NCI-H2196 (cell line): ENCODE measurements at regions not wholly inside any gene's neighbourhood (a gene's known extent, or its start where the extent isn't known, plus 50 kb on each side); places are given as distances from the start of the nearest gene placed in this dataset.

Experiments
- DNase-seq: peaks from one replicate; lab custom pipeline; 2025; ENCODE audit not compliant: unreplicated experiment; lab: John Stamatoyannopoulos, UW

DNA sequence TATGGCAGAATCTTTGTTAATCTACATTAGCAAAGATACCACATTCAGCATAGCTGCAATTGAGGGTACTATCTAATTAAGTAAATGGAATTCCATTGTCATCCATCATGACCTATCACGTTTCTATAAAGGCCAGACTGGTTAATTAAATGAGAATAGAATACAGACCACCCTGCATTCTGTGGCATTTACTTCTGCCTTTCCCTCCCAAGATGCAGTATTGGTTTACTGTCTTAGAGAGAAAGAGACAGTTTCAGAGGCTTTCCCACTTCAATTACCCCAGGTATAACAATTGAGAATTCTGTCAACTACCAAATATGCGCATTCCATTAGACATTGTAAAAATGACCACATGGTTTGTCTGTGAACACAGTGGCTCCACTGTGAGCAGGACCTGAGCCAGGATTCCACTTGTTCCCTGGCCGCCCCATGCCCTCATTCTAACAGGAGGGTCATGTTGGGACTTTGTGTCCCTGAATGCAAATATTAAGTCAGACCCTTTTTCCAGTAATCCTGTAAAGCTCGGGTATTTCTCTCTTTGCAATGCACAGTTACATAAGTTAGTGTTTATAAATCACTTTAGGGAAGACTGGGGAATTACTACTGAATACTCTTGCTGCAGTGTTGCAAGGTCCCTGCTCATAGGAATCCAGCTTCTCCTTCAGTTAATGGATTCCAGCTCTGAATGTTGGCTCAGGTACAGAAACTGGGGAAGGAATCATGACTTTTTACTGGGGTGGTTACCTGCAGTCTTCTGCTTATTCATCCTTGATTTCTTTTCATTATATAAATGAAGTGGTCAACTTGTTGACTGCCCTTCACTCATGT lies 261.0 kb downstream of the PDGFC start:
- no peak for DNase-seq

DNA sequence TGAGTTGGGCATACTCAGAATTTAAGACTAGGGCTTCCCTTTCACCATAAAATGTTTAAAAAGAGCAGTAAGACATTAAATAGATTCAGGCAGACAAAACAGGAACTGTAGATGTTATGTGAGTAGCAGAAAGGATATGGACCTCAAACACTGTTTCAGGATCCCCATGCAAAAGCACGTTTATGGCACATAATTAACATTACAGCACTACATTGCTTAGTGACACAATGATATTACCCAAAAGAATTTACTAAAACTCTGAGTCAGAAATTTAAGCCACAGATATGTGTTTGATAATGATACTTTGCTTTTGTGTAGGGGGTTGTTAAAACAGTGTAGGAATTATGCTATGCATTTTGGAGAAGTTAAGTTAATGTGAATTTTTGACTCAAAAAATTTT lies 266.3 kb downstream of the PDGFC start:
- no peak for DNase-seq

DNA sequence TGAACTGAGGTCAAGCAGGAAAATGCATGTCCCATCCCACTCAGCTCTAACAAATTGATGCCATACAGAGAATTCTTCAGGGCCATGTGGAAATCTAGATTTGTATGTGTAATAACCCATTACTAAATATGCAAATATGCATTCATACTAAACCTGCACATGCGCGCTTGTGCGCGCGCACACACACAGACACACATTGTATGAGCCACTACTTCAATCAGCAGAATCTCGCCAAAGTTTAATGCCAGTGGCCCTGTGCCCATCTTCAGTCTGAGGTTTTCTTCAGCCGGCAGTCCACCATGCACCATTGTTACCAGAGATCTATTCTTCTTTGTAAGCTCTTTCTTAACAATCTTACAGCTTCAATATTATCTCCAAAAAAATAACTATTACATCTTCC lies 276.4 kb downstream of the PDGFC start:
- DNase-seq, result no peak

DNA sequence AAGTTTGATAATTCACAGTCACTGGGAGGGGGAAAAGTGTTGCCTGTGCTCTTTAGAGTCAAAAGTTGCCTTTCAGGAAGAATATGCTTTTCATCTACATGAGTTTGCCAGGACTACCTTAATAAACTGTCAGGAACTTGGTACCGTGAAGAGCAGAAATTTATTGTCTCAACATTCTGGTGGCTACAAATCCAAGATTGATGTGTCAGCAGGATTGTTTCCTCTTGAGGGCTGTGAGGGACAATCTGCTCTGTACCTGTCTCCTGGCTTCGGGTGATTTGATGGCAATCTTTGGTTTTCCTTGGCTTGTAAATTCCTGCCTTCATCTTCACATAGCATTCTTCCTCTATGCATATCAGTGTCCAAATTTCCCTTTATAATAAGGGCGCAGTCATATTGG lies 277.2 kb downstream of the PDGFC start:
- DNase-seq, result no peak

DNA sequence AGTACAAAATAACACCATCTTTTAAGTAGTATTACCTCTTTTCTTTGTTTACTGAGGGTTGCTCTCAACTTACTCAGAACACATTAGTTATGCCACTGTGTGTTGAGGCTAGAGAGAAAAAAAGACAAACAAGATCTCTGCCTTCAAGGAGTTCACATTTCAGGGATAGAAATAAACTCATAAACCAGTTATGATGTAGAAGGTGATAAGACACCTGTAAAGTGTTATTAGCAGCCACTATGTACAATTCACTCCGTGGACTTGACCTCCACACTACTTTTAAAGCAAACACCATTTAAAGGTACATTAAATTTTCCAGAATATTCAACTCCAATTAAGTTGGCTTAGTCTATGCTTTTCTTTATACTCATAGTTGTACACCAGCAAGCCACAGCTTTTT lies 278.0 kb downstream of the PDGFC start:
- no peak for DNase-seq

DNA sequence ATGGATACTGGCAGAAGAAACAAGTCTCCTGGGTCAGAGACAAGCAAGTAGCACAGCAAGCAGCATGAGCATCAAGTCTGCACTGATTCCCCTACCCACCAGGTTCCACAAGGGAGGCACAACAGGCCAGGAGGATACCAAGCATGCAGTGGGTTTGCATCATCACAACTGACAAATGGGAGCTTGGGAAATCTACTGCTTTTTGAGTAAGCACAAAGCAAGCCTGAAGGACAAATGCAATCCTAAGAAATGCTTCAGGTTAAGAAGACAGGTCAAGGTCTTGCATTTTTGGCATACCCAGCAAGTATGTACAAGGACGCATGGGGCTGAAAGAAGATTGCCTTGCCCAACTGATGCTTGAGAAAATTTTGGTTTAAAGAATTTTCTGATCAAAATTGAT lies 279.6 kb downstream of the PDGFC start:
- no peak for DNase-seq

DNA sequence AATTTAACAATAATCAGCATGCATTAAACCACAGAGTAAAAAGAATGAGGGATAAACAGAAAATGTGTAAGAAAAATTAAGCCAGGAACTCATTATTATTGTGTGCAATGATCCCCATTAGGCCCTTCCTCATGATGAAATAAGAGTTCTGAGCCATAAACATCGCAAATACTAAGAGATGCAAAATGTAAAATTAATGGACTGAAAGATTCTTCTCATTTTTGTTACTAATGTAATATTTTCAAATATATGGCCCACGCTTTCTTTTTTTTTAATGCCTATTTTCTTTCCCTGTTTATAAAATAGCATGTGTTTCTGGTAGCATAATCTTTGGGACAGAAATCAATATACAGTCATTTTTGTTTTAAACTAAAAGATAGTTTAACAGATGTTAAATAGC lies 281.0 kb downstream of the PDGFC start:
- DNase-seq, result no peak

DNA sequence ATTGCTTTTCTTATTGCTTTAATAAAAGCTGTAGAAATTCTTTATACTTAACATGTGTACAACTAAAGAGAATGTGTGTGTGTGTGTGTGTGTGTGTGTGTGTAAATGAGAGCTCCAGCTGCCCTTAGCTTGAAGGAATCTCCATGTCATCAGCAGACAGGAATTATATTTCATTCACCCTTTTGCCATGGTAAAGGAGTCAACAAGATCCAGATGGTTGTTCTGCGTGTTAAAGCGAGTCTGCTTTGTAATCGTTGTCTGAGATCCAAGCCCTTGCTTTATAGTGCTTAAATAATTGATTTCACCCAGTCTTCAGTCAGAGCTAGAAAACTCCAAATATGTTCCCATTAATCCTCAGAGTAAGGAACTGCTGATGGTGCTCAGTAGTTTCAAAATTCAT lies 285.5 kb downstream of the PDGFC start:
- peak; percentile 4 for DNase-seq

DNA sequence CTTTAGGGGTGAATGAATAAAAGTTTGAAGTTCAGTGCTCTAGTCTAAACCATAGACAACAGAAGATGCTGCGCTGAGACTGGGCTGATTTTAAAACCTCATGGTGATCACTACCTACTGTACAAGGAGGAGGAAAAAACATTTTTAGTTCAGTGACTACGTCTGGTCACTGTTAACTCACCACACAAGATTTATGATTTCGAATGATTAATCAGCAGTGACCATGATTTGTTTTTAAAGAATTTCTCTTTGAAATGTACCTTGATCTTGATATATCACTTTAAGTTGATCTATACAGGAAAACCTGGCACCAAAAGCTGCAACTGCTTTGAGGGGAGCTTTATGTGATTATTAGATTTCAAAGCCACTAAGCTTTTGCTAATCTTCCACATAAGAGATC lies 286.3 kb downstream of the PDGFC start:
- no peak for DNase-seq

DNA sequence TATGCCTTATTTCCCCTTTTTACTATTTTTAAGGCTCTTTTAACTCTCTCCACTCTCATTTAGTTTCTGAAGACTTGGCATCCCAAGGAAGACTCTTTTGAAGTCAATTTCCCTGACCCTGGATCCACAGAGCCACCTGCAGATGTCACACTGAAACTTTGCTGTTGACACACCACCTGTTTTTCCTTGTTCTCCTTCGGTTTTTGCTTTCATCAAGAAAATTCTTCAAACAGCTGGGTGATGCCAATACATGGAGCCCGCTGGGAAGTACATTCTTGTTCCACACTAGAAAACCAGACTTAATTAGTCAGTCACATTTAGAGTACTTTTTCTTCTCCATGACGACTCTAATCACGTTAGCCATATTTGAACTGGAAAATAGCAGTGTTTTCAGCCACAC lies 293.9 kb downstream of the PDGFC start:
- DNase-seq, result no peak

DNA sequence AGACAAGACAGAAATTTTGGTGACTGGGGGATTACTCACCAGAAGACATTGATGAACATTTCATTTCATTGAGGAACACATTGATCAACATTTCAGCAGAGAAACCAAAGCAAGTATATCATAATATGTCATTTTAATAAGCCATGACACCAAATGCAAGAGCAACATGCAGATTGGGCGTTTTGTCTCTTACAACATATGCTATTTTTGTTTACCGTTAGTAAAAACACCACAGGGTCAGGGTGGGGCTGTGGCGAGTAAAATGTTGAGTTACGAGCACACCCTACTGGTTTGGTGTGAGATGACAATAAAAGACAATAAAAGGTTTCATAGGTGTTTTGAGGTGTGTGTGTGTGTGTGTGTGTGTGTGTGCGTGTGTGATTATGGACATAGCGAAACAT lies 294.5 kb downstream of the PDGFC start:
- DNase-seq, result no peak

DNA sequence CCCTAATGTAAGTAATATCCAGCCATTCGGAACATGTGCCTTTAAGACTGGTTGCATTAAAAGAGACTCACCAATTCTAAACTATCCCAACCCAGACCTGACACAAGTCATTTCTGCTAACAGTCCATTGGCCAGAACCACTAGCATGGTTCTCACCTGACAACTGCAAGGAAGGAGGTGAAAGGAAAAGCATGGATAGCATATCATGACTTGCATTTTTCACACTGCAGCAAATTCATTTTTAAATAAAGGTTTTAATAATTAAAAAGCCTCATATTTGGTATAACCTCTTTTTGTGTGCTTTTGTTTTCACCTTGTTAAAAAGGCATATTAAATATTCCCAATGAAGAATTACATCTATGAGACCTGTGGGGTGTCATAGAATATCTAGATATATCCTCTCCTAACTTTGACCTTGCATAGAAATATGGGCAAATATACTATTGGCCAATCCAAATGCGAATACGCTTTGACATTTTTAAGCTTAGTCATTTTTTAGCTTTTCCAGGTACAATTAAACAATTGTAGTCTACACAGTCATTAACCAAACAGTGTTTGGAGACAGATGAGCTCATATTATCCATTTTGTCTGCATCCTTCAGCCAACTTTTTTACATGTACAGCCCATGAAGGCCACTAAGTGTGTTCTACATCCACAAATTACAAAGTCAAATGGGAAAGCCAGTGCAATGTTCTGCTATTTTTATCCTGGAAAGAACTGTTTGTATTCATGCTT lies 295.3 kb downstream of the PDGFC start:
- DNase-seq, result no peak

DNA sequence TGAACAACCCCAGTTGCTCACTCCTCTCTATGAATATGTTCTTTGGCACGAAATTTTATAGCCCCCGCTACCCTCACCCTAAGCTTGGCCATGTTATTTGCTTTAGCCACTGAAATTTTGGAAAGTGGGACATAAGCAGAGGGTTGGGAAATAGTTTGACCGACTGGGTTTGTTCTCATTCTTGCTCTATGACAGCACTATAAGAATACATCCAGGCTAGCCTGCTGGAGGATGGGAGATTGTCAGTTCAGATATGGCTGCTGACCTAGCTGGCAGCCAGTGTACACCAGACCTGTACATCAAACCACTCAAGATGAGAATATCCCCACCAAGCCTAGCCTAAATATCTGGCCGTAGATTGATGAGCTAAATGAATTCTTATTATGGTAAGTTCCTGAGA lies 298.1 kb downstream of the PDGFC start:
- no peak for DNase-seq

DNA sequence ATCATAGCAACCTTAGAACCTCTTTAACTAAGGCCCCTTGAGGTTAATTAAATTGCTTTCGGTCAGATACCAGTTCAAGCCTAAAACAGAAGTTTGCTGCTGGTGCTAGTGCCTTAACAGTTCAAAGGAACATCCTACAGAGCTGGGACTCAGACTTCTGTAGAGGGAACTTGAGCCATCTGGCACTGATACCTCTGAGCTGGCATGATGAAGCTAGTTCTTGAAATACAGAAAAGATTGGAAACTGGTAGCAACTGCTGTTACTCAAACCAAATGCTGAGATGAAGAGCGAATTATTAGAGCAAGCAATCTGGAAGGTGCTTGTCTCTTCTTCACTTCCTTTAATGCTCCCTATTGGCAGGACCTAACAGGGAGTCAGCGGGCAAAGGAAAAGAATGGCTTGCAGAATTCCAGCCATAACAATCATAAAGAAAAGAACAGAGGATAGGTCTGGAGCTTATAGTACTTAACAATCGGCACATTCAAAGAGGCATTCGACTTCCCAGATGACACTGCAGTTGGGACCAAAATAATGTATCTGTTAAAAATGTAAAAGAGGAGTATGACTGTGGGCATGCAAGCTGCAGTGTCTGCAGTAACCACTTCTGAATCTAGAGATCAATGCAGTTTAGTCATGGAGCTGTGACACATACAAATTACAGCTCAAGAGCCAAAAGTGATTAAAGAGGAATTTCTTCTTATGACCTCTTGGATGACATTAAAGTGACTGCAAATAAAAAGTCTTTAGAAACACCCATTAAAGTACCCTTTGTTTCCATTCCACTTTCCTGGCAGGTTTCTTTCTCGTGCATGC lies 298.9 kb downstream of the PDGFC start:
- no peak for DNase-seq

DNA sequence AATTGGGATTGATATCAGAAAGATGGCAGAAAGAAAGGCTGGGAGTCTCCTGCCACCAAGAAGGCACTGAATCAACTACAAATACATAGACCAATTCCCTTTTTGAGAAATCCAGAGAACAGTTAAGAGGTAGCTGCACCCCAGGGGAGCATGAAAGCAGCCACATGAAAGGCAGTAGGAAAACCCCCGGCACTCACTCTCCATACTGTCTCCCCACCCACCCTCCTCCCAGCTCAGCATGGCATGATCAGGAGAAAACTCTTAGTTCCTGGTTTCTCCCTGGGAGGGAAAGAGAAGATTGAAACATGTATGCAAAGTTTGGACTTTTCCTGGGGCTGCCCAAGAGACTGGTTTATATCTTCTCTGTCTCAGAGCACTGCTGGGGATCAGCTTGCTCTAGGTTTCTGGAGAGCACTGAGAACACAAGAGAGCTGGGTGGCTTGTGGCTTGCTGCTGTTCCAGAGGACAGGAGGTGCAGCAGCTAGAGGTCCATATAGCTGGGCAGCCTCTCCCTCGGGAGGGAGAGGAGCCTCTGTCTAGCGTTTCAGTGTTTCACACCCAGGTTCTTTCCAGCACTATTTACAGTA lies 305.7 kb downstream of the PDGFC start:
- no peak for DNase-seq

DNA sequence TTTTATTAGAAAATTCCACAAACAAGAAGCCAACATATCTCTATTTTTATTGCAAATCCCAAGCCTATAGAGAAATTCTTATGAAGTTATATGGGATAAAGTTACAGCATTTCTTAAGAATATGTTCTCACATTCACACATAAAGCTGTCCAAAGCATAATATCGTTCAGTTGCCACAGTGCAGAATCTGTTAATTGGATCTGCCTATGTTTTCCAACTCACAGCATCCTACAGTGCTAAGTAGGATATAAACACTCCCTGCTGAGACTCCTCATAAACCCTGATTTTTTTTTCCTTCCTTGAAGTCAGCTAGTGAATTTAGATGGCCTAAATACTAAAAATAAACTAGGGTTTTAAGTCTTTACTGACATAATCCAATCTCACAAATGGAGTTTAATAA lies 307.9 kb downstream of the PDGFC start:
- no peak for DNase-seq

DNA sequence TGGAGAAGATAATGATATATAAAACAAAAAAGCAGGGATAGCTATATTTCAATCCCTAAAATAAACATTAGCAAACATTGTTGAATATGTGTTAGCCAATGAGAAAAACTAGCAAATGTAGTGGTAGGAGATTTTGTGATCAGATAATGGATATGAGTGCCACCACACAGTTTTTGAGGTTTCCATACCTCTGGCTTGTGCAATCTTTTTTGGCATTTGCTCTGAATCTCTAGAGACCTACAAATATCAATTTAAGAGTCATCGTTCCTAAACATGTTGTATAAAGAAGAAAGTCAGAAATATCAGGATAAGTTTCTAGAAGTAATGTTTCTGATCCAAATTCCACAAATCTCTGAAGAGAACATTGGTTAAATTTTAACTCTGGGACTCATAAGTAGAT lies 308.7 kb downstream of the PDGFC start:
- DNase-seq, result no peak

DNA sequence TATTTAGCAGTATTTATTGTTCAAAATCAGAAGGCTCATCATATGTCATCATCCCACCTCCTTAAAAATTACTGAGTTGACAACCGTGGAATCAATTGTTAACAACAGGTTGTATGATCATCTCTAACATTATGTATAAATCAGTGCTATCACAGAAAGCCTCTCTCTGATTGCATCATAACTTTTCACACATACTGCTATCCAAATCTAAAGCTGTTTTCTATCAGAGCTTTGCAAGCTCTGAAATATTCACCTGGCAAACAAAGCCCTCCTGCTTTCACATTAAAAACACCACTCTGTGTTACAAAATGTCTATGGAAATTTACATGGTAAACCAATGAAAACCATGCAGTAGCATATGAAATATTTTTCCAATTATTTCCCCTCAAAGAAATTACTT lies 310.0 kb downstream of the PDGFC start:
- DNase-seq, result no peak

DNA sequence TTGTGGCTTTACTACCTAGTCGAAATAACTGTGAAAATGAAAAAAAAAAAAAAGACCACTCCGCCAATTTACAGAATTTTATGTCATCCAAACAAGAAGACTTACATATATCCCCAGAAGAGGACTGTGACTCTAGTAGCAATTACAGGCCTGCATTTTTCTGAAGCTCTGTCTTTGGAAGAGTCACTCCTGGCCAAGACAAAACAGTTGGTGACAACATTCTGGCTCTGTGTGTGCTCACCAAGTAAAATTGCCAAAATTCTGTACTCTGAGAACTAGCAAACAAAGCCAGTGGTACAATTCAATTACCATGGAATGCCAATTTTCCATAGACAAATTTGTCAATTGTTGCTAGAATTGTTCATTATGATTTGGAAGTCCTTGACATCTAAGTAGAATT lies 311.1 kb downstream of the PDGFC start:
- no peak for DNase-seq

DNA sequence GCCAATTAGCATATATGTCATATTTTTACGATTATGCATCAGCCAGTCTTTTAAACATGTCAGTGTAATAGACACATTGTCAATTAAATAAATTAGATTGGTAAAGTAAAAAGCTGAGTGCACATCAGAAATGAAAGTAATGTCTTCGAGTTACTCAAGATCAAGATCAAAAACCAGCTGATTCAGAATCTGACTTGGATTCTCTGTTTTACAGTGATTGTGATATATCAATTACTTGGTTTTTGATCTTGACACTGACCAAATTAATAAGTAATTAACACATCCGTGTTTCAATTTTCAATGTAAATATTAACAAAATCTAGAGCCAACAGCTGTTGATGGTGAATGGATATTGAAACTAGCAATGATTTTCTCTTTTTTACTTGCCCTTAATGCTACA lies 311.6 kb downstream of the PDGFC start:
- DNase-seq, result no peak

DNA sequence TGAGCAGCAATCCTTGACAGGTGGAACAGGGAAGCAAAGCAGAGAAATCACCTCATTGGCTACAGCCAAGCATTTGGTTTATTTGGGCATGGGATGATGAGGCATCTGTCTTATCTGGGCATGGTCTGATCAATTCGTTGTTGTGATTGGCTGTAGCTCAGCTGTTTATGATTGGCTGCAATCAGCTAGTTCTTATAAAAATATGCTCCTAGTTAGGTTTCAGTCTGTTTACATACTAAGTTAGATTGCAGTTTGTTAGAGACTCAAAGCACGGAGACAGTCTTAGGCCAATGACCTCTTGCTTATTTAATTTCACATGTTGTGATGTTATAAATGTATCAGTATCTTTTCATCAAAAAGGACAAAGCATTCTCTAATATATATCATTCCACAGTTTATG lies 312.0 kb downstream of the PDGFC start:
- no peak for DNase-seq

DNA sequence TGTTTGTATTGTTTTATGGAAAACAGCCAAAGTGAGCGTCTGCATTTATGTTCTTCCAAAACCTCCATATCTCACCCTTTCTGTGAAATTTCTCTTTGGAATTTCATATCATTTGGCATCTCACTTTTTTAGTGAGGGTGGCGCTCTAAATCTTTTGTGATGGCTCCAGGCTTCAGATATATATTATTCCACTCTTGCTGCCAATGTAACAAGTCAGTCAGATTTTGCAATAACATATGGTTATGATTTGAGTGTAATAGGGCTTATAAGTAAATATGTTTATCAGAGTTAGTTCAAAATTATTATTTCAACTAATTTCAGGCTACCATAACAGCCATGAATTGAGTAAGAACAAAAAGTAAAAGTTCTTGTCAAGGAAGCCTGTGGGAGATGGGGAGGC lies 314.7 kb downstream of the PDGFC start:
- no peak for DNase-seq
